ENCODE measurements at regions not wholly inside any gene's neighbourhood (a gene's known extent, or its start where the extent isn't known, plus 50 kb on each side); places are given as distances from the start of the nearest gene placed in this dataset.

GRCh38 chr9:36736648-36737047 lies 164.0 kb downstream of the MELK start:
- H3K4me3 ChIP-seq (ENCODE audit: low read depth, low read length), result no peak overlapping the region
- H3K27me3 ChIP-seq (ENCODE audit: control insufficient read depth, insufficient read depth, low read length), result peaks cover 9% of the 10 kb centered on the region
- ChIA-PET CTCF (no interaction called here), POLR2A (no interaction called here)
- no peak for TF ChIP-seq CTCF (IDR thresholded peaks at IDR 0.05; ENCODE audit: insufficient read depth, low read depth, low read length)
- DNase-seq (ENCODE audit: low read depth), result no peak
- H3K36me3 ChIP-seq (ENCODE audit: control insufficient read depth, insufficient read depth, low read length), result no peaks in the 10 kb centered on the region

GRCh38 chr9:36738318-36738976 lies 165.8 kb downstream of the MELK start:
- CTCF ChIA-PET, result no interaction called here

GRCh38 chr9:36739373-36740116 lies 166.8 kb downstream of the MELK start:
- no peak for DNase-seq (ENCODE audit: low read depth)
- Histone ChIP-seq H3K36me3 (ENCODE audit: control insufficient read depth, insufficient read depth, low read length) (no peaks in the 10 kb centered on the region), H3K4me3 (ENCODE audit: low read depth, low read length) (no peak overlapping the region), H3K27me3 (ENCODE audit: control insufficient read depth, insufficient read depth, low read length) (peaks cover 11% of the 10 kb centered on the region)
- no peak for TF ChIP-seq CTCF (IDR thresholded peaks at IDR 0.05; ENCODE audit: insufficient read depth, low read depth, low read length)
- CTCF ChIA-PET, result interaction anchor here (1.0 kb wide), 1 partner anchor 11 kb away, joined by 3 read pairs; no protein-coding TSS in a partner anchor
- POLR2A ChIA-PET, result no interaction called here

More at GRCh38 chr9:36738318-36738976, 165.8 kb downstream of the MELK start:
- DNase-seq (ENCODE audit: low read depth), result peak; percentile 5
- Histone ChIP-seq H3K27me3 (ENCODE audit: control insufficient read depth, insufficient read depth, low read length) (peaks cover 11% of the 10 kb centered on the region), H3K36me3 (ENCODE audit: control insufficient read depth, insufficient read depth, low read length) (no peaks in the 10 kb centered on the region), H3K4me3 (ENCODE audit: low read depth, low read length) (no peak overlapping the region)
- POLR2A ChIA-PET, result no interaction called here
- no peak for TF ChIP-seq CTCF (IDR thresholded peaks at IDR 0.05; ENCODE audit: insufficient read depth, low read depth, low read length)

- Histone ChIP-seq H3K36me3 (ENCODE audit: control insufficient read depth, insufficient read depth, low read length) (no peaks in the 10 kb centered on the region), H3K27me3 (ENCODE audit: control insufficient read depth, insufficient read depth, low read length) (peaks cover 9% of the 10 kb centered on the region), H3K4me3 (ENCODE audit: low read depth, low read length) (no peak overlapping the region)
- ChIA-PET CTCF (interaction anchor here (0.6 to 1.6 kb wide), 2 partner anchors 13 to 269 kb away, joined by 3 to 4 read pairs; no protein-coding TSS in a partner anchor), POLR2A (no interaction called here)
- TF ChIP-seq CTCF (IDR thresholded peaks at IDR 0.05; ENCODE audit: insufficient read depth, low read depth, low read length), result no peak
- no peak for DNase-seq (ENCODE audit: low read depth)
These were observed 169.6 kb downstream of the MELK start for GRCh38 chr9:36742264-36742663.

GRCh38 chr9:36744678-36745077 lies 172.0 kb downstream of the MELK start:
- H3K27me3 ChIP-seq (ENCODE audit: control insufficient read depth, insufficient read depth, low read length), result peaks cover 9% of the 10 kb centered on the region
- POLR2A ChIA-PET, result no interaction called here
- TF ChIP-seq CTCF (IDR thresholded peaks at IDR 0.05; ENCODE audit: insufficient read depth, low read depth, low read length), result no peak
- no peak overlapping the region for H3K4me3 ChIP-seq (ENCODE audit: low read depth, low read length)
- no peak for DNase-seq (ENCODE audit: low read depth)
- H3K36me3 ChIP-seq (ENCODE audit: control insufficient read depth, insufficient read depth, low read length), result no peaks in the 10 kb centered on the region
- CTCF ChIA-PET, result no interaction called here

Measured in BJ (cell line).